H1 (cell line): ENCODE measurements at regions not wholly inside any gene's neighbourhood (a gene's known extent, or its start where the extent isn't known, plus 50 kb on each side); places are given as distances from the start of the nearest gene placed in this dataset.

Experiments used
- SUZ12 ChIP-seq: fragments of 200-600 bp; sonication (generic); IDR thresholded peaks from 2 replicates; pipeline ENCODE4 v1.6.1; 2012; ENCODE audit warnings: mild to moderate bottlenecking, inconsistent platforms, low read length, moderate library complexity, mixed read lengths
- TF ChIP-seq, protein P1 (sequence below), 3 experiments: IDR thresholded peaks; 1 replicate in 2 of 3; 2 replicates in 1 of 3; pipeline versions ENCODE4 v1.5.1 to v1.6.1; 2011; ENCODE audit warnings: low read length in 3 of 3, mild to moderate bottlenecking in 3 of 3, inconsistent platforms in 2 of 3, low read depth in 1 of 3, moderate library complexity in 1 of 3; ENCODE audit not compliant: insufficient read depth in 1 of 3; ENCODE audit errors: control extremely low read depth in 1 of 3

DNA sequence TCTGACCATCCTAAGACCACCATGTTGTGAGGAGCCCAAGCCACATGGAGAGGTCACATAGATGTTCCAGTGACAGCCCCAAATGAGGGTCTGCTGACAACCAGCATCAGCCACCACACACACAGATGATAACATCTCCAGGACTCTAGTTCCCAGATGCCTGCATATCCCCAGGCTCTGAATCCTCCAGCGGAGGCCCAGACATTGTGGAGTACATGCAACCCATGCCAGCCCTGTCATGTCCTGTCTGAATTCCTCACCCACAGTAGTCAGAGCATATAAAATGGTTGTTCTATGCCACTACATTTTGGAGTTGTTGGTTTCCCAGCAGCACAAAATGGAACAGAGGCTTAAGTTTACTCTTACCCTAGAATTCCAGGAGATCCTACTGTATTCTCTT, 122.0 kb upstream of the SLC35G4 start (continued):
- TF ChIP-seq, protein P1, sequence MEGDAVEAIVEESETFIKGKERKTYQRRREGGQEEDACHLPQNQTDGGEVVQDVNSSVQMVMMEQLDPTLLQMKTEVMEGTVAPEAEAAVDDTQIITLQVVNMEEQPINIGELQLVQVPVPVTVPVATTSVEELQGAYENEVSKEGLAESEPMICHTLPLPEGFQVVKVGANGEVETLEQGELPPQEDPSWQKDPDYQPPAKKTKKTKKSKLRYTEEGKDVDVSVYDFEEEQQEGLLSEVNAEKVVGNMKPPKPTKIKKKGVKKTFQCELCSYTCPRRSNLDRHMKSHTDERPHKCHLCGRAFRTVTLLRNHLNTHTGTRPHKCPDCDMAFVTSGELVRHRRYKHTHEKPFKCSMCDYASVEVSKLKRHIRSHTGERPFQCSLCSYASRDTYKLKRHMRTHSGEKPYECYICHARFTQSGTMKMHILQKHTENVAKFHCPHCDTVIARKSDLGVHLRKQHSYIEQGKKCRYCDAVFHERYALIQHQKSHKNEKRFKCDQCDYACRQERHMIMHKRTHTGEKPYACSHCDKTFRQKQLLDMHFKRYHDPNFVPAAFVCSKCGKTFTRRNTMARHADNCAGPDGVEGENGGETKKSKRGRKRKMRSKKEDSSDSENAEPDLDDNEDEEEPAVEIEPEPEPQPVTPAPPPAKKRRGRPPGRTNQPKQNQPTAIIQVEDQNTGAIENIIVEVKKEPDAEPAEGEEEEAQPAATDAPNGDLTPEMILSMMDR (IDR thresholded peaks at IDR 0.05; ENCODE audit: control extremely low read depth in 1 of 3, insufficient read depth in 1 of 3, low read depth in 1 of 3, low read length in 3 of 3): no peak
- no peak for TF ChIP-seq SUZ12
